Tibial artery (tissue), 4 donors: ENCODE measurements at regions not wholly inside any gene's neighbourhood (a gene's known extent, or its start where the extent isn't known, plus 50 kb on each side); places are given as distances from the start of the nearest gene placed in this dataset.

Experiments used
- DNase-seq, 2 donors: peaks; one replicate each; pipeline ENCODE4 v3.0.0-alpha.2; 2019
- H3K27ac ChIP-seq, 2 donors: fragments of 200-600 bp; sonication (generic) in 1 of 2; 1 replicate in 1 of 2; 2 replicates in 1 of 2; pipeline ENCODE4 v1.5.1; 2018 to 2019; ENCODE audit warnings: mild to moderate bottlenecking in 1 of 2
- H3K27me3 ChIP-seq, 2 donors: fragments of 200-600 bp; sonication (generic) in 1 of 2; one replicate each; pipeline versions ENCODE4 v1.5.1 to v1.6.0; 2016 to 2019
- H3K36me3 ChIP-seq, 3 donors: fragments of 200-600 bp; sonication (generic) in 2 of 3; one replicate each; pipeline ENCODE4 v1.5.1; 2016 to 2019; ENCODE audit warnings: mild to moderate bottlenecking in 2 of 3
- H3K4me1 ChIP-seq, 4 donors: fragments of 200-600 bp; sonication (generic) in 2 of 4; 1 replicate in 3 of 4; 2 replicates in 1 of 4; pipeline ENCODE4 v1.5.1; 2016 to 2019
- H3K4me3 ChIP-seq, 2 donors: fragments of 200-600 bp; sonication (generic) in 1 of 2; 1 replicate in 1 of 2; 2 replicates in 1 of 2; pipeline ENCODE4 v1.5.1; 2018 to 2019; ENCODE audit warnings: mild to moderate bottlenecking in 2 of 2
- H3K9me3 ChIP-seq, 3 donors: fragments of 200-600 bp; sonication (generic) in 1 of 3; one replicate each; pipeline ENCODE4 v1.5.1; 2016 to 2019
- CTCF ChIP-seq, 2 experiments: fragments of 200-600 bp in 1 of 2; fragments of 450-650 bp in 1 of 2; IDR thresholded peaks; one replicate each; pipeline ENCODE4 v1.5.1; 2017 to 2019; ENCODE audit warnings: antibody characterized with exemption in 2 of 2, mild to moderate bottlenecking in 1 of 2, moderate library complexity in 1 of 2
- intact Hi-C: fragments of 100-400 bp; cut with DNase I; formaldehyde crosslinking; loops from one replicate; pipeline ENCODE4 v1.15.0; 2023; ENCODE audit warnings: low total_unique reads

GRCh38 chrX:127128282-127128681, 308.8 kb downstream of the PRR32 start:
- Histone ChIP-seq H3K27ac (no peak overlapping the region), H3K27me3 (no peaks in the 10 kb centered on the region), H3K36me3 (no peaks in the 10 kb centered on the region), H3K9me3 (no peaks in the 10 kb centered on the region), H3K4me3 (no peak overlapping the region), H3K4me1 (no peaks in the 10 kb centered on the region)
- intact Hi-C loops, result no loop called here
- DNase-seq, result no peak
- no peak for TF ChIP-seq CTCF (IDR thresholded peaks at IDR 0.05)

- Histone ChIP-seq H3K36me3 (no peaks in the 10 kb centered on the region), H3K27ac (no peak overlapping the region), H3K27me3 (no peaks in the 10 kb centered on the region), H3K4me3 (no peak overlapping the region), H3K9me3 (no peaks in the 10 kb centered on the region), H3K4me1 (no peaks in the 10 kb centered on the region)
- intact Hi-C loops, result no loop called here
- no peak for TF ChIP-seq CTCF (IDR thresholded peaks at IDR 0.05)
- DNase-seq, result no peak
Observed at GRCh38 chrX:127129510-127129909, 310.0 kb downstream of the PRR32 start.

- H3K36me3 ChIP-seq, result no peaks in the 10 kb centered on the region
- H3K4me1 ChIP-seq, result no peaks in the 10 kb centered on the region
- H3K27me3 ChIP-seq, result no peaks in the 10 kb centered on the region
- no peak overlapping the region for H3K27ac ChIP-seq
- H3K9me3 ChIP-seq, result no peaks in the 10 kb centered on the region
- intact Hi-C loops, result no loop called here
- no peak for DNase-seq
- no peak for TF ChIP-seq CTCF (IDR thresholded peaks at IDR 0.05)
- H3K4me3 ChIP-seq, result no peak overlapping the region
Observed at GRCh38 chrX:127138218-127138617, 318.7 kb downstream of the PRR32 start.

- no peaks in the 10 kb centered on the region for H3K9me3 ChIP-seq
- no peak for TF ChIP-seq CTCF (IDR thresholded peaks at IDR 0.05)
- intact Hi-C loops, result no loop called here
- H3K27ac ChIP-seq, result no peak overlapping the region
- no peaks in the 10 kb centered on the region for H3K4me1 ChIP-seq
- no peak overlapping the region for H3K4me3 ChIP-seq
- no peak for DNase-seq
- no peaks in the 10 kb centered on the region for H3K36me3 ChIP-seq
- H3K27me3 ChIP-seq, result no peaks in the 10 kb centered on the region
Observed at GRCh38 chrX:127177966-127178365, 358.4 kb downstream of the PRR32 start.

GRCh38 chrX:127187095-127187494, 367.6 kb downstream of the PRR32 start:
- intact Hi-C loops, result no loop called here
- DNase-seq, result no peak
- Histone ChIP-seq H3K4me1 (no peaks in the 10 kb centered on the region), H3K27ac (no peak overlapping the region), H3K4me3 (no peak overlapping the region), H3K36me3 (no peaks in the 10 kb centered on the region), H3K27me3 (no peaks in the 10 kb centered on the region), H3K9me3 (no peaks in the 10 kb centered on the region)
- TF ChIP-seq CTCF (IDR thresholded peaks at IDR 0.05), result no peak

- no peak for TF ChIP-seq CTCF (IDR thresholded peaks at IDR 0.05)
- intact Hi-C loops, result no loop called here
- Histone ChIP-seq H3K36me3 (no peaks in the 10 kb centered on the region), H3K4me3 (no peak overlapping the region), H3K9me3 (no peaks in the 10 kb centered on the region), H3K27ac (no peak overlapping the region), H3K27me3 (no peaks in the 10 kb centered on the region), H3K4me1 (no peaks in the 10 kb centered on the region)
- no peak for DNase-seq
Observed at GRCh38 chrX:127190381-127190780, 370.9 kb downstream of the PRR32 start.
